Neuron (in vitro differentiated cells): ENCODE measurements at regions not wholly inside any gene's neighbourhood (a gene's known extent, or its start where the extent isn't known, plus 50 kb on each side); places are given as distances from the start of the nearest gene placed in this dataset.

ENCODE experiments used
- H2AFZ ChIP-seq: one replicate; pipeline ENCODE4 v1.6.1; 2013; ENCODE audit warnings: low read depth, mild to moderate bottlenecking, inconsistent platforms, low read length, moderate library complexity
- H3K27me3 ChIP-seq: one replicate; pipeline ENCODE4 v1.6.1; 2013; ENCODE audit warnings: low read length; ENCODE audit not compliant: insufficient read depth
- H3K36me3 ChIP-seq: one replicate; pipeline ENCODE4 v1.6.1; 2013; ENCODE audit warnings: low read length; ENCODE audit not compliant: insufficient read depth
- H3K4me1 ChIP-seq: one replicate; pipeline ENCODE4 v1.6.1; 2013; ENCODE audit warnings: low read length; ENCODE audit not compliant: insufficient read depth
- H3K4me3 ChIP-seq: 2 replicates; pipeline ENCODE4 v1.5.1; 2013; ENCODE audit warnings: mild to moderate bottlenecking, low read length, moderate library complexity
- H3K9me3 ChIP-seq: one replicate; pipeline ENCODE4 v1.6.1; 2013; ENCODE audit warnings: low read length

DNA sequence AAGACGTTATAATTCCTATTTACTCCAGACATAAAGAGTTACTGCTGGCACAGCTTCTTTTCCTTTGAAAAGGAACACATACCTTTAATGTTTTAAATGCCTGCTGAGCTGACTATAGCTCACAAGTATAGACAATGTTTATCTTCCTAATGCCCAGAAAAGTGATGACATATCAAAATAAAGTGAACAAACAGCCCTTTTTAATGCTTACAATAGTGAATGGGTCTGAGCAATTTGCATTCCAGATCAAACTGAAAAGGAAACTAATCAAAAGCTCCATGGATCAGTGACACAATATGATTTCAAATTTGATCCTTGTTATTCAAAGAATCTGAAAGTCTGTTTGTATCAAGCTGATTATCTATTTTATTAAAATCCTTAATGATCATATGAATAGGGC is 233.6 kb upstream of the SEMA3E start:
- H2AFZ ChIP-seq, result no peak overlapping the region
- H3K27me3 ChIP-seq, result no peaks in the 10 kb centered on the region
- peaks cover 2% of the 10 kb centered on the region for H3K4me1 ChIP-seq
- H3K4me3 ChIP-seq, result no peak overlapping the region
- H3K9me3 ChIP-seq, result no peaks in the 10 kb centered on the region
- no peaks in the 10 kb centered on the region for H3K36me3 ChIP-seq

- no peaks in the 10 kb centered on the region for H3K27me3 ChIP-seq
- peaks cover 2% of the 10 kb centered on the region for H3K4me1 ChIP-seq
- no peaks in the 10 kb centered on the region for H3K36me3 ChIP-seq
- no peak overlapping the region for H3K4me3 ChIP-seq
- H2AFZ ChIP-seq, result no peak overlapping the region
- no peaks in the 10 kb centered on the region for H3K9me3 ChIP-seq
Observed at GRCh38 chr7:83879063-83879462, 230.1 kb upstream of the SEMA3E start.

GRCh38 chr7:83878614-83879013 is 229.7 kb upstream of the SEMA3E start:
- Histone ChIP-seq H3K4me1 (peaks cover 5% of the 10 kb centered on the region), H2AFZ (no peak overlapping the region)

GRCh38 chr7:83876593-83876992 is 227.7 kb upstream of the SEMA3E start:
- H3K9me3 ChIP-seq, result no peaks in the 10 kb centered on the region
- H3K36me3 ChIP-seq, result no peaks in the 10 kb centered on the region
- H3K27me3 ChIP-seq, result no peaks in the 10 kb centered on the region
- H2AFZ ChIP-seq, result no peak overlapping the region
- no peak overlapping the region for H3K4me3 ChIP-seq
- peaks cover 8% of the 10 kb centered on the region for H3K4me1 ChIP-seq

More at GRCh38 chr7:83878614-83879013, 229.7 kb upstream of the SEMA3E start:
- no peaks in the 10 kb centered on the region for H3K9me3 ChIP-seq
- no peak overlapping the region for H3K4me3 ChIP-seq
- H3K36me3 ChIP-seq, result no peaks in the 10 kb centered on the region
- H3K27me3 ChIP-seq, result no peaks in the 10 kb centered on the region

DNA sequence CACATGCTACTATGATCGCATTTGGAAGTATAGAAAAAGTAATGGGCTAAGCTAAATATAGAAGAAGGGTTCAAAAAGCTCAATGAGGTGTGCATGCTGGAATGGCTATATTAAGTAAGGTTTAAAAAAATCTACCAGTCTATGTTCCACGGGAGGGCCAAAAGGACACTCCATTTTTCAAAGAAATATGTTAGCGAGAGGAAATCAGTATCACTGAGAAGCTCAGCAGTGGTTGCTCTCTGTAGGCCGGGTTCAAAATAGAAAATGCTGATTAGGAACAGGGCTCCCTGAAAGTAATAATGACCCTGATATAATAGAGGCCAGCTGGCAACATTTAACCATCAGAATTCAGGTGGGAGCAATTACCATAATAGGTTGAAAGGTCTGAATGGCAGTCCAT is 224.5 kb upstream of the SEMA3E start:
- H3K27me3 ChIP-seq, result no peaks in the 10 kb centered on the region
- no peaks in the 10 kb centered on the region for H3K9me3 ChIP-seq
- H3K4me3 ChIP-seq, result no peak overlapping the region
- peaks cover 8% of the 10 kb centered on the region for H3K4me1 ChIP-seq
- no peaks in the 10 kb centered on the region for H3K36me3 ChIP-seq
- H2AFZ ChIP-seq, result no peak overlapping the region

GRCh38 chr7:83872501-83872900 is 223.6 kb upstream of the SEMA3E start:
- Histone ChIP-seq H3K9me3 (no peaks in the 10 kb centered on the region), H3K36me3 (no peaks in the 10 kb centered on the region), H3K27me3 (no peaks in the 10 kb centered on the region), H2AFZ (no peak overlapping the region), H3K4me3 (no peak overlapping the region), H3K4me1 (peaks cover 8% of the 10 kb centered on the region)

DNA sequence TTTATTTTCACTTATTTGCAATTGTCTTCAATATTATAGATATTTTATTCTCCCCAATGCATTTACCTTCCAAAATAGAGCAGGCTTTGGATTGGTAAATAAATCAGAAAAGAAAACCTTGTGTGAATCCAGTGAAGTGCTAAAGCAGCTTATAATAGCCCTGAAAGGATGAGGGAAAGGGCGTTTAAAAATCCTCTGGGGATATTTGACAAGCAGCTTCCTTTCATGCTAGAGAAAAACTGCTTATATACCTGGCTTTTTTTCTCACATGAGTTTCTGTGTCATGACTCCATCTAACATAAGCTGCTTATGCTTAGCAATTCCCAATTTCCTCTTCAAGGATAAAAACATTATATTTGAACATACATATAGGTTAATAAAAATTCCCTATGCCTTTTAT is 221.6 kb upstream of the SEMA3E start:
- H3K4me1 ChIP-seq, result peaks cover 8% of the 10 kb centered on the region
- H3K27me3 ChIP-seq, result no peaks in the 10 kb centered on the region
- H2AFZ ChIP-seq, result no peak overlapping the region
- no peaks in the 10 kb centered on the region for H3K9me3 ChIP-seq
- no peaks in the 10 kb centered on the region for H3K36me3 ChIP-seq
- H3K4me3 ChIP-seq, result no peak overlapping the region

GRCh38 chr7:83866582-83866981 is 217.6 kb upstream of the SEMA3E start:
- Histone ChIP-seq H3K4me3 (no peak overlapping the region), H2AFZ (no peak overlapping the region), H3K27me3 (no peaks in the 10 kb centered on the region), H3K4me1 (no peaks in the 10 kb centered on the region), H3K9me3 (no peaks in the 10 kb centered on the region), H3K36me3 (no peaks in the 10 kb centered on the region)

GRCh38 chr7:83864551-83864950 is 215.6 kb upstream of the SEMA3E start:
- H3K4me3 ChIP-seq, result no peak overlapping the region
- H3K27me3 ChIP-seq, result no peaks in the 10 kb centered on the region

GRCh38 chr7:83863906-83864305 is 215.0 kb upstream of the SEMA3E start:
- Histone ChIP-seq H3K27me3 (no peaks in the 10 kb centered on the region), H3K4me3 (no peak overlapping the region), H3K9me3 (no peaks in the 10 kb centered on the region), H3K36me3 (no peaks in the 10 kb centered on the region), H2AFZ (no peak overlapping the region), H3K4me1 (no peaks in the 10 kb centered on the region)

More at GRCh38 chr7:83864551-83864950, 215.6 kb upstream of the SEMA3E start:
- no peaks in the 10 kb centered on the region for H3K4me1 ChIP-seq
- no peak overlapping the region for H2AFZ ChIP-seq
- no peaks in the 10 kb centered on the region for H3K36me3 ChIP-seq
- no peaks in the 10 kb centered on the region for H3K9me3 ChIP-seq

- no peaks in the 10 kb centered on the region for H3K36me3 ChIP-seq
- no peak overlapping the region for H2AFZ ChIP-seq
- no peak overlapping the region for H3K4me3 ChIP-seq
- no peaks in the 10 kb centered on the region for H3K27me3 ChIP-seq
- H3K4me1 ChIP-seq, result no peaks in the 10 kb centered on the region
- H3K9me3 ChIP-seq, result no peaks in the 10 kb centered on the region
Observed at GRCh38 chr7:83861876-83862275, 212.9 kb upstream of the SEMA3E start.

GRCh38 chr7:83859827-83860226 is 210.9 kb upstream of the SEMA3E start:
- no peaks in the 10 kb centered on the region for H3K36me3 ChIP-seq
- H3K4me3 ChIP-seq, result no peak overlapping the region
- H3K9me3 ChIP-seq, result no peaks in the 10 kb centered on the region
- H3K27me3 ChIP-seq, result no peaks in the 10 kb centered on the region
- no peaks in the 10 kb centered on the region for H3K4me1 ChIP-seq
- H2AFZ ChIP-seq, result peak overlapping the region; percentile 28

DNA sequence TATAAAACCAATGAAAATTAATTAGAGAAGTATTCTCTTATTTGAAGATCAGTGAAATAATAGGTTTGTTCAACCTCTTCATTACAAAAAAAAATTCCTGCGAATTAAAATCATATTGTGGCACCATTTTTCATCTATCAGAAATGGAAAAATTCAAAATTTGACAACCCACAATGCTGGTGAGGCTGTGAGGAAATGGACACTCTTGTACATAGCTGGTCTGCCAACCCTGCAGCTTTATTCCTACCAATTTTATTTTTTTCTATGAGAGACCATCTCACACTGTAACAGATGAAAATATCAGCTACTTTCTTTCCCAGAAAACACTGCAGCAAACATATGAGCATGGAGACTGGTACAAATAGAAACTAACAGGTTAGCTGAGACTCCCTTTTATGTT is 208.8 kb upstream of the SEMA3E start:
- H3K4me3 ChIP-seq, result no peak overlapping the region
- H3K36me3 ChIP-seq, result no peaks in the 10 kb centered on the region
- H3K9me3 ChIP-seq, result no peaks in the 10 kb centered on the region
- no peak overlapping the region for H2AFZ ChIP-seq
- no peaks in the 10 kb centered on the region for H3K4me1 ChIP-seq
- no peaks in the 10 kb centered on the region for H3K27me3 ChIP-seq

DNA sequence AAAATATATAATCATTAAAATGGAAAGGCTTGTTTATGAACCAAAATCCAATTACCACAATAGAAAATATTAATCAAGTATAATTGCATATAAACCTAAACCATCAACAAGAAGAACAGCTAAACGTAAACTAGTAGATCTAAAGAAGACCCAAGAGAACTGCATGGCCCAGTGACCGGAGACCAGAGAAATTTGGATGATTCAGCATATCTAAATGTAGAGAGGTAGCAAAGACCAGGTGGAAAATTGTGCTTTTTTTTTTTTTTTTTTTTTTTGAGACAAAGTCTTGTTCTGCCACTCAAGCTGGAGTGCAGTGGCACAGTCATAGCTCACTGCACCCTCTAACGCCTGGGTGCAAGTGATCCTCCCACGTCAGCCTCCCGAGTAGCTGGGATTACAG is 207.2 kb upstream of the SEMA3E start:
- no peak overlapping the region for H2AFZ ChIP-seq
- no peaks in the 10 kb centered on the region for H3K9me3 ChIP-seq
- no peaks in the 10 kb centered on the region for H3K4me1 ChIP-seq
- no peak overlapping the region for H3K4me3 ChIP-seq
- H3K36me3 ChIP-seq, result no peaks in the 10 kb centered on the region
- H3K27me3 ChIP-seq, result no peaks in the 10 kb centered on the region
